Trophoblast cell (in vitro differentiated cells and primary cell): ENCODE measurements at regions not wholly inside any gene's neighbourhood (a gene's known extent, or its start where the extent isn't known, plus 50 kb on each side); places are given as distances from the start of the nearest gene placed in this dataset.

Experiments used
- DNase-seq, 2 donors: peaks; one replicate each; pipeline ENCODE4 v3.0.0-alpha.2; 2016
- H2AFZ ChIP-seq: 2 replicates; pipeline ENCODE4 v1.6.1; 2013; ENCODE audit warnings: low read length, moderate library complexity, mild to moderate bottlenecking; ENCODE audit not compliant: insufficient read depth, poor library complexity
- H2AK5ac ChIP-seq: 2 replicates; pipeline ENCODE4 v1.6.1; 2013; ENCODE audit warnings: mild to moderate bottlenecking, low read length
- H2BK120ac ChIP-seq: 2 replicates; pipeline ENCODE4 v1.6.1; 2013; ENCODE audit warnings: low read length, mild to moderate bottlenecking, moderate library complexity; ENCODE audit not compliant: insufficient read depth, poor library complexity
- H2BK12ac ChIP-seq: 2 replicates; pipeline ENCODE4 v1.6.1; 2013; ENCODE audit warnings: mild to moderate bottlenecking, low read length, moderate library complexity
- H2BK5ac ChIP-seq: 2 replicates; pipeline ENCODE4 v1.6.1; 2013; ENCODE audit warnings: low read length, low read depth, moderate library complexity, mild to moderate bottlenecking; ENCODE audit not compliant: poor library complexity
- H3K14ac ChIP-seq: 2 replicates; pipeline ENCODE4 v1.6.1; 2013; ENCODE audit warnings: mild to moderate bottlenecking, low read length
- H3K18ac ChIP-seq: 2 replicates; pipeline ENCODE4 v1.6.1; 2013; ENCODE audit warnings: mild to moderate bottlenecking, low read length
- H3K23ac ChIP-seq: 2 replicates; pipeline ENCODE4 v1.6.1; 2013; ENCODE audit warnings: low read length
- H3K27ac ChIP-seq: 2 replicates; pipeline ENCODE4 v1.5.1; 2013; ENCODE audit warnings: low read depth, mild to moderate bottlenecking, inconsistent platforms, low read length, moderate library complexity
- H3K27me3 ChIP-seq: 2 replicates; pipeline ENCODE4 v1.6.1; 2013; ENCODE audit warnings: inconsistent platforms, mild to moderate bottlenecking, low read length, moderate library complexity; ENCODE audit not compliant: insufficient read depth
- H3K36me3 ChIP-seq, 2 experiments: 1 replicate in 1 of 2; 2 replicates in 1 of 2; pipeline ENCODE4 v1.6.1; 2013; ENCODE audit warnings: low read length in 2 of 2, mild to moderate bottlenecking in 2 of 2, moderate library complexity in 1 of 2; ENCODE audit not compliant: insufficient read depth in 2 of 2, control insufficient read depth in 1 of 2
- H3K4ac ChIP-seq: 2 replicates; pipeline ENCODE4 v1.6.1; 2013; ENCODE audit warnings: low read depth, mild to moderate bottlenecking, low read length, moderate library complexity
- H3K4me1 ChIP-seq, 2 experiments: 1 replicate in 1 of 2; 2 replicates in 1 of 2; pipeline ENCODE4 v1.6.1; 2013; ENCODE audit warnings: low read length in 2 of 2, mild to moderate bottlenecking in 2 of 2, moderate library complexity in 1 of 2; ENCODE audit not compliant: insufficient read depth in 2 of 2, control insufficient read depth in 1 of 2
- H3K4me2 ChIP-seq: 2 replicates; pipeline ENCODE4 v1.6.1; 2013; ENCODE audit warnings: inconsistent platforms, mild to moderate bottlenecking, low read length, moderate library complexity
- H3K4me3 ChIP-seq: 2 replicates; pipeline ENCODE4 v1.5.1; 2013; ENCODE audit warnings: mild to moderate bottlenecking, low read depth, low read length, inconsistent platforms
- H3K79me1 ChIP-seq: one replicate; pipeline ENCODE4 v1.6.1; 2013; ENCODE audit warnings: low read length
- H3K79me2 ChIP-seq: 2 replicates; pipeline ENCODE4 v1.6.1; 2013; ENCODE audit warnings: low read length, mild to moderate bottlenecking; ENCODE audit not compliant: control insufficient read depth, insufficient read depth, poor library complexity
- H3K9ac ChIP-seq: 2 replicates; pipeline ENCODE4 v1.6.1; 2013; ENCODE audit warnings: mild to moderate bottlenecking, low read length
- H3K9me3 ChIP-seq: 2 replicates; pipeline ENCODE4 v1.6.1; 2013; ENCODE audit warnings: low read depth, mild to moderate bottlenecking, control low read depth, inconsistent platforms, low read length; ENCODE audit not compliant: insufficient read depth
- H4K12ac ChIP-seq: 2 replicates; pipeline ENCODE4 v1.6.1; 2013; ENCODE audit warnings: low read depth, mild to moderate bottlenecking, low read length, moderate library complexity
- H4K8ac ChIP-seq: 2 replicates; pipeline ENCODE4 v1.6.1; 2013; ENCODE audit warnings: low read depth, mild to moderate bottlenecking, low read length, moderate library complexity
- H4K91ac ChIP-seq: one replicate; pipeline ENCODE4 v1.6.1; 2013; ENCODE audit warnings: low read depth, mild to moderate bottlenecking, low read length, moderate library complexity
- WGBS: extraction: QIAGEN DNeasy Blood & Tissue Kit; methylation state at CpG from one replicate; pipeline ENCODE4 v1.1.7; 2013; ENCODE audit warnings: missing lambda C conversion rate; ENCODE audit not compliant: insufficient read length, insufficient coverage; ENCODE audit errors: extremely low coverage; 5-methylcytosine and 5-hydroxymethylcytosine counted together

GRCh38 chr16:52229471-52229870 is 317.5 kb downstream of the TOX3 start:
- H3K36me3 ChIP-seq, result no peaks in the 10 kb centered on the region
- H3K14ac ChIP-seq, result no peak overlapping the region
- no peak overlapping the region for H4K12ac ChIP-seq
- H4K91ac ChIP-seq, result no peak overlapping the region
- no peak overlapping the region for H4K8ac ChIP-seq
- H3K4me2 ChIP-seq, result no peak overlapping the region
- H3K4me3 ChIP-seq, result no peak overlapping the region
- H2AFZ ChIP-seq, result no peak overlapping the region
- H2BK12ac ChIP-seq, result no peak overlapping the region
- H3K27ac ChIP-seq, result no peak overlapping the region
- no peak overlapping the region for H2AK5ac ChIP-seq
- DNase-seq, result peak; percentile 51 to 60
- no peak overlapping the region for H3K9ac ChIP-seq
- no peak overlapping the region for H3K18ac ChIP-seq
- H3K23ac ChIP-seq, result no peak overlapping the region
- no peaks in the 10 kb centered on the region for H3K79me1 ChIP-seq
- H2BK120ac ChIP-seq, result no peak overlapping the region
- no peak overlapping the region for H3K4ac ChIP-seq
- no CpG with 5 or more reads among the region's 3 CpGs for WGBS
- H3K79me2 ChIP-seq, result no peaks in the 10 kb centered on the region
- no peaks in the 10 kb centered on the region for H3K27me3 ChIP-seq
- H3K4me1 ChIP-seq, result peaks cover 2 to 3% of the 10 kb centered on the region in 2 experiments
- no peak overlapping the region for H2BK5ac ChIP-seq
- no peaks in the 10 kb centered on the region for H3K9me3 ChIP-seq

- no peaks in the 10 kb centered on the region for H3K36me3 ChIP-seq
- no peak overlapping the region for H2BK120ac ChIP-seq
- H3K23ac ChIP-seq, result no peak overlapping the region
- peaks cover 2 to 3% of the 10 kb centered on the region in 2 experiments for H3K4me1 ChIP-seq
- no peak overlapping the region for H2BK12ac ChIP-seq
- H3K4me3 ChIP-seq, result no peak overlapping the region
- no peak overlapping the region for H2AK5ac ChIP-seq
- no peak overlapping the region for H4K12ac ChIP-seq
- DNase-seq, result peak; percentile 25 to 62
- H3K79me1 ChIP-seq, result no peaks in the 10 kb centered on the region
- no peaks in the 10 kb centered on the region for H3K27me3 ChIP-seq
- no peak overlapping the region for H2BK5ac ChIP-seq
- H2AFZ ChIP-seq, result no peak overlapping the region
- no peaks in the 10 kb centered on the region for H3K79me2 ChIP-seq
- no peak overlapping the region for H3K14ac ChIP-seq
- no peaks in the 10 kb centered on the region for H3K9me3 ChIP-seq
- no peak overlapping the region for H4K91ac ChIP-seq
- no peak overlapping the region for H3K9ac ChIP-seq
- no peak overlapping the region for H3K18ac ChIP-seq
- H3K4ac ChIP-seq, result no peak overlapping the region
- H4K8ac ChIP-seq, result no peak overlapping the region
- no peak overlapping the region for H3K27ac ChIP-seq
- no peak overlapping the region for H3K4me2 ChIP-seq
- no CpG with 5 or more reads among the region's 3 CpGs for WGBS
Measured at GRCh38 chr16:52227851-52228250, 319.1 kb downstream of the TOX3 start.

DNA sequence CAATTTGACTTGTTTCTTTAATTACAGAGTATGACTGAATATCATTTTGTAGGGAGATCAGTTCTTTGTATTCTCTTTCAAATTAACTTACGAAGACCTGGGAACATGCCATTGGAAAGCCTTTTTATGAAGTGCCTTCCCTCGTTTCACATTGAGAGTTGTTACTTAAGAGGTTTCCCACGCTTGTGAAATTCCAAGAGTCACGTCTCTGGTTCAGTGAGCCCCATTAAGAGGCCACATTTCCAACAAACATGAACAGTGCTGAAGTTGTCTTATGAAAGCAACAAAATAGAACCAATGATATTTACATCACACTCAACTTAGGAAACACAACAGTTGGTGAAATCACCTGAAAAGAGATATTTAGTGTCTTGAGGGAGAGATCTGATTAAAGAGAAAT is 334.1 kb downstream of the TOX3 start:
- WGBS, result no CpG with 5 or more reads among the region's 4 CpGs
- H3K4me3 ChIP-seq, result no peak overlapping the region
- no peak overlapping the region for H2AK5ac ChIP-seq
- no peaks in the 10 kb centered on the region for H3K4me1 ChIP-seq
- H3K27me3 ChIP-seq, result no peaks in the 10 kb centered on the region
- no peak overlapping the region for H3K4ac ChIP-seq
- H3K23ac ChIP-seq, result no peak overlapping the region
- H2AFZ ChIP-seq, result no peak overlapping the region
- H2BK120ac ChIP-seq, result no peak overlapping the region
- no peaks in the 10 kb centered on the region for H3K79me1 ChIP-seq
- no peak overlapping the region for H3K4me2 ChIP-seq
- H3K14ac ChIP-seq, result no peak overlapping the region
- H3K36me3 ChIP-seq, result no peaks in the 10 kb centered on the region
- H3K9me3 ChIP-seq, result no peaks in the 10 kb centered on the region
- no peak overlapping the region for H2BK5ac ChIP-seq
- no peak overlapping the region for H4K91ac ChIP-seq
- H3K9ac ChIP-seq, result no peak overlapping the region
- no peak overlapping the region for H3K27ac ChIP-seq
- H4K8ac ChIP-seq, result no peak overlapping the region
- H3K79me2 ChIP-seq, result no peaks in the 10 kb centered on the region
- H3K18ac ChIP-seq, result no peak overlapping the region
- no peak overlapping the region for H4K12ac ChIP-seq
- H2BK12ac ChIP-seq, result no peak overlapping the region
- no peak for DNase-seq

DNA sequence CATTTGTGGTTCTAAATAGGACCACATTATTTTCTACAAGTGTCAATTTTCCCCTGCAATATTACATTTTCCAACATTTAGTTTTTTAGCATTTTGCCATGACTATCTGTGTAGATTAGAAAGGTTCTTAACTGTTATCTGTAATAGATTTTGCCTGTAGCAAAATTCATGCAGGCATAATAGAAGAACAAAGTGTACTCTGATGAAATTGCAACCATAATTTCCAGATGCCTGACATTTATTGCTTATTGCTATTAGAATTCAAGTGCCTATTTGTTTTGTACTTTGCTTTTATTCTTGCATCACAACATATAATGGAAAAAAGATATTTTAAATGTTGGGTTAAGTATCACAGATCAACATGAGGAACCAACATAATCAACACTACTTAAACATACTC is 337.7 kb downstream of the TOX3 start:
- H3K4ac ChIP-seq, result no peak overlapping the region
- H3K9me3 ChIP-seq, result no peaks in the 10 kb centered on the region
- H3K79me2 ChIP-seq, result no peaks in the 10 kb centered on the region
- no peak overlapping the region for H3K23ac ChIP-seq
- H2BK12ac ChIP-seq, result no peak overlapping the region
- H4K12ac ChIP-seq, result no peak overlapping the region
- no peaks in the 10 kb centered on the region for H3K4me1 ChIP-seq
- no peaks in the 10 kb centered on the region for H3K27me3 ChIP-seq
- H3K4me3 ChIP-seq, result no peak overlapping the region
- no peak overlapping the region for H3K18ac ChIP-seq
- no peak overlapping the region for H2BK120ac ChIP-seq
- no peak overlapping the region for H2AK5ac ChIP-seq
- no peak overlapping the region for H4K8ac ChIP-seq
- H2AFZ ChIP-seq, result no peak overlapping the region
- no peaks in the 10 kb centered on the region for H3K36me3 ChIP-seq
- no peak overlapping the region for H4K91ac ChIP-seq
- H3K9ac ChIP-seq, result no peak overlapping the region
- no peak overlapping the region for H3K14ac ChIP-seq
- H3K27ac ChIP-seq, result no peak overlapping the region
- H3K79me1 ChIP-seq, result no peaks in the 10 kb centered on the region
- H2BK5ac ChIP-seq, result no peak overlapping the region
- peak in 1 of 2 donors; percentile 15 for DNase-seq
- no peak overlapping the region for H3K4me2 ChIP-seq

GRCh38 chr16:52203096-52203495 is 343.8 kb downstream of the TOX3 start:
- H3K4me2 ChIP-seq, result no peak overlapping the region
- no peak overlapping the region for H2BK12ac ChIP-seq
- no peak overlapping the region for H2BK120ac ChIP-seq
- no peak overlapping the region for H2AK5ac ChIP-seq
- H4K8ac ChIP-seq, result no peak overlapping the region
- H3K4me1 ChIP-seq, result peaks cover 0 to 3% of the 10 kb centered on the region in 2 experiments
- no peaks in the 10 kb centered on the region for H3K79me2 ChIP-seq
- DNase-seq, result peak in 1 of 2 donors; percentile 56
- H3K18ac ChIP-seq, result no peak overlapping the region
- H2AFZ ChIP-seq, result no peak overlapping the region
- no peak overlapping the region for H3K4me3 ChIP-seq
- H3K27me3 ChIP-seq, result no peaks in the 10 kb centered on the region
- no peak overlapping the region for H4K12ac ChIP-seq
- H2BK5ac ChIP-seq, result no peak overlapping the region
- no peaks in the 10 kb centered on the region for H3K9me3 ChIP-seq
- no peak overlapping the region for H3K23ac ChIP-seq
- no peak overlapping the region for H3K4ac ChIP-seq
- no peak overlapping the region for H4K91ac ChIP-seq
- H3K79me1 ChIP-seq, result no peaks in the 10 kb centered on the region
- H3K27ac ChIP-seq, result no peak overlapping the region
- H3K36me3 ChIP-seq, result no peaks in the 10 kb centered on the region
- H3K14ac ChIP-seq, result no peak overlapping the region
- no peak overlapping the region for H3K9ac ChIP-seq
